ENCODE measurements at regions not wholly inside any gene's neighbourhood (a gene's known extent, or its start where the extent isn't known, plus 50 kb on each side); places are given as distances from the start of the nearest gene placed in this dataset.
A peak's percentile ranks its signal among the peaks of the same experiment; 100 is the strongest.

DNA sequence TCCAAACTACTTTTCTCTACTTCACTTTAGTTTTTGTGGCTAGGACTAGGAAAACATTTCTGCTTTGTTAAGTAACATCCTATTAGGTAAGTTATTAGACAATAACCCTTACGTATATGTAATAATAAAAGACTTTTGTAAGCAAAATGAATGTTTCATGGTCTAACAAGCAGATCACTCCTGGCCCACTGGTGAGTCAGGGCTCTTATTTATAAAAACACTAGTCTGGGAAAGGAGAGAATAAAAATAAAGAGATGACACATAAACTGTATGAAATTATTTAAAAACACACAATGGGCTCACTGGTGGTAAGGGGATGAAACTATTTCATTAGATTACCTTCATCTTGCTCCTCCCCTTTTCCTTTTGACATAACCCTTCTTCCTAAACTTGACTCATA lies 2212.2 kb upstream of the ACO1 start:
- DNase-seq (no peak), ATAC-seq (no peak)
- Mint-ChIP-seq H3K4me1 (no peaks in the 10 kb centered on the region), H3K9me3 (peaks cover 0 to 14% (median 2%) of the 10 kb centered on the region in 11 donors), H3K4me3 (no peak overlapping the region), H3K27me3 (no peaks in the 10 kb centered on the region), H3K27ac (no peak overlapping the region), H3K36me3 (no peaks in the 10 kb centered on the region)
- CTCF ChIA-PET: no interaction called here
- Histone ChIP-seq H3K36me3 (ENCODE audit: control insufficient read depth in 2 of 3, insufficient read depth in 3 of 3, low read length in 3 of 3) (no peaks in the 10 kb centered on the region), H3K27me3 (ENCODE audit: control insufficient read depth in 2 of 2, insufficient read depth in 2 of 2, low read length in 2 of 2) (no peaks in the 10 kb centered on the region), H3K4me3 (ENCODE audit: low read length) (no peak overlapping the region), H3K27ac (ENCODE audit: low read depth, low read length) (no peak overlapping the region), H3K4me1 (ENCODE audit: control insufficient read depth in 2 of 2, insufficient read depth in 2 of 2, low read length in 2 of 2) (no peaks in the 10 kb centered on the region), H3K9me3 (ENCODE audit: control insufficient read depth in 2 of 3, low read length in 3 of 3) (no peaks in the 10 kb centered on the region)
- intact Hi-C loops (cut with micrococcal nuclease): no loop called here
- POLR2A ChIA-PET: no interaction called here

DNA sequence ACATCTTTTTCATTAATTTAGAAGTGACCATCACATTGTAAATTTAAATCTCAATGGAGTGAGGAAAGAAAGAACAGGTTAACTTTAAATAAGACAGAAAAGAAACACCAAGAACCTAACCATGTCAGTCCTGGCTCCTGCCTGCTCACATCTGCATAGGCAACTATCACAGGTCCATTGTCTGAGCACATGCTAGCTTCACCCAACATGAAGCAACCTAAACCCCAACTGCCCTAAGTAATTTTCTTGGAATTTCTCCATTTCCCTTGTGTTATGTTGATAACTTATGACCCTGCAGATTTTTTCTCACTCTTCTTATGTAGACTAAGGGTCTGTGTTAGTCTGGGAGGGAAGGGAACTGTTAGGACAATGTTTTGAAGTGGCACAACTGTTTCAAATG lies 2205.8 kb upstream of the ACO1 start:
- H3K4me1 Mint-ChIP-seq: no peaks in the 10 kb centered on the region
- H3K27me3 Mint-ChIP-seq: no peaks in the 10 kb centered on the region
- no peak overlapping the region for H3K27ac Mint-ChIP-seq
- no peaks in the 10 kb centered on the region for H3K9me3 ChIP-seq (ENCODE audit: control insufficient read depth in 2 of 3, low read length in 3 of 3)
- peaks cover 0 to 11% (median 0%) of the 10 kb centered on the region in 11 donors for H3K9me3 Mint-ChIP-seq
- ChIA-PET POLR2A (no interaction called here), CTCF (no interaction called here)
- DNase-seq (no peak), ATAC-seq (no peak)
- intact Hi-C loops (cut with micrococcal nuclease): no loop called here
- H3K27me3 ChIP-seq (ENCODE audit: control insufficient read depth in 2 of 2, insufficient read depth in 2 of 2, low read length in 2 of 2): no peaks in the 10 kb centered on the region
- no peaks in the 10 kb centered on the region for H3K4me1 ChIP-seq (ENCODE audit: control insufficient read depth in 2 of 2, insufficient read depth in 2 of 2, low read length in 2 of 2)
- H3K36me3 ChIP-seq (ENCODE audit: control insufficient read depth in 2 of 3, insufficient read depth in 3 of 3, low read length in 3 of 3): no peaks in the 10 kb centered on the region
- H3K4me3 ChIP-seq (ENCODE audit: low read length): no peak overlapping the region
- no peak overlapping the region for H3K4me3 Mint-ChIP-seq
- no peaks in the 10 kb centered on the region for H3K36me3 Mint-ChIP-seq
- no peak overlapping the region for H3K27ac ChIP-seq (ENCODE audit: low read depth, low read length)

GRCh38 chr9:30193421-30193820 lies 2191.0 kb upstream of the ACO1 start:
- ATAC-seq: no peak
- H3K36me3 Mint-ChIP-seq: peaks cover 0 to 6% (median 0%) of the 10 kb centered on the region in 5 donors
- no peak overlapping the region for H3K27ac ChIP-seq (ENCODE audit: low read depth, low read length)
- no peak overlapping the region for H3K4me3 Mint-ChIP-seq
- no peak for DNase-seq
- H3K27me3 Mint-ChIP-seq: no peaks in the 10 kb centered on the region
- no peaks in the 10 kb centered on the region for H3K27me3 ChIP-seq (ENCODE audit: control insufficient read depth in 2 of 2, insufficient read depth in 2 of 2, low read length in 2 of 2)
- CTCF ChIA-PET: no interaction called here
- no peaks in the 10 kb centered on the region for H3K4me1 ChIP-seq (ENCODE audit: control insufficient read depth in 2 of 2, insufficient read depth in 2 of 2, low read length in 2 of 2)
- H3K4me3 ChIP-seq (ENCODE audit: low read length): no peak overlapping the region
- H3K9me3 Mint-ChIP-seq: peaks cover 2 to 30% (median 14%) of the 10 kb centered on the region in 11 donors
- intact Hi-C loops (cut with micrococcal nuclease): no loop called here
- no peaks in the 10 kb centered on the region for H3K36me3 ChIP-seq (ENCODE audit: control insufficient read depth in 2 of 3, insufficient read depth in 3 of 3, low read length in 3 of 3)
- POLR2A ChIA-PET: no interaction called here
- no peak overlapping the region for H3K27ac Mint-ChIP-seq
- peaks cover 0 to 7% (median 0%) of the 10 kb centered on the region in 3 experiments for H3K9me3 ChIP-seq (ENCODE audit: control insufficient read depth in 2 of 3, low read length in 3 of 3)
- H3K4me1 Mint-ChIP-seq: no peaks in the 10 kb centered on the region

GRCh38 chr9:30196941-30197340 lies 2187.5 kb upstream of the ACO1 start:
- Mint-ChIP-seq H3K36me3 (peaks cover 0 to 6% (median 0%) of the 10 kb centered on the region in 5 donors), H3K4me1 (no peaks in the 10 kb centered on the region), H3K27ac (no peak overlapping the region), H3K27me3 (no peaks in the 10 kb centered on the region), H3K4me3 (no peak overlapping the region), H3K9me3 (peaks cover 3 to 17% (median 8%) of the 10 kb centered on the region in 11 donors)
- ATAC-seq (no peak), DNase-seq (no peak)
- Histone ChIP-seq H3K27me3 (ENCODE audit: control insufficient read depth in 2 of 2, insufficient read depth in 2 of 2, low read length in 2 of 2) (no peaks in the 10 kb centered on the region), H3K36me3 (ENCODE audit: control insufficient read depth in 2 of 3, insufficient read depth in 3 of 3, low read length in 3 of 3) (no peaks in the 10 kb centered on the region), H3K27ac (ENCODE audit: low read depth, low read length) (no peak overlapping the region), H3K9me3 (ENCODE audit: control insufficient read depth in 2 of 3, low read length in 3 of 3) (peaks cover 0 to 14% (median 0%) of the 10 kb centered on the region in 3 experiments), H3K4me1 (ENCODE audit: control insufficient read depth in 2 of 2, insufficient read depth in 2 of 2, low read length in 2 of 2) (no peaks in the 10 kb centered on the region), H3K4me3 (ENCODE audit: low read length) (no peak overlapping the region)
- CTCF ChIA-PET: no interaction called here
- intact Hi-C loops (cut with micrococcal nuclease): no loop called here
- POLR2A ChIA-PET: no interaction called here

GRCh38 chr9:30197453-30197852 lies 2187.0 kb upstream of the ACO1 start:
- Histone ChIP-seq H3K4me3 (ENCODE audit: low read length) (no peak overlapping the region), H3K9me3 (ENCODE audit: control insufficient read depth in 2 of 3, low read length in 3 of 3) (peaks cover 0 to 14% (median 0%) of the 10 kb centered on the region in 3 experiments), H3K4me1 (ENCODE audit: control insufficient read depth in 2 of 2, insufficient read depth in 2 of 2, low read length in 2 of 2) (no peaks in the 10 kb centered on the region), H3K27me3 (ENCODE audit: control insufficient read depth in 2 of 2, insufficient read depth in 2 of 2, low read length in 2 of 2) (no peaks in the 10 kb centered on the region), H3K36me3 (ENCODE audit: control insufficient read depth in 2 of 3, insufficient read depth in 3 of 3, low read length in 3 of 3) (no peaks in the 10 kb centered on the region), H3K27ac (ENCODE audit: low read depth, low read length) (no peak overlapping the region)
- ChIA-PET CTCF (no interaction called here), POLR2A (no interaction called here)
- Mint-ChIP-seq H3K4me3 (no peak overlapping the region), H3K36me3 (peaks cover 0 to 6% (median 0%) of the 10 kb centered on the region in 5 donors), H3K9me3 (peaks cover 3 to 17% (median 8%) of the 10 kb centered on the region in 11 donors), H3K27ac (no peak overlapping the region), H3K27me3 (no peaks in the 10 kb centered on the region), H3K4me1 (no peaks in the 10 kb centered on the region)
- intact Hi-C loops (cut with micrococcal nuclease): no loop called here
- no peak for DNase-seq
- ATAC-seq: no peak

DNA sequence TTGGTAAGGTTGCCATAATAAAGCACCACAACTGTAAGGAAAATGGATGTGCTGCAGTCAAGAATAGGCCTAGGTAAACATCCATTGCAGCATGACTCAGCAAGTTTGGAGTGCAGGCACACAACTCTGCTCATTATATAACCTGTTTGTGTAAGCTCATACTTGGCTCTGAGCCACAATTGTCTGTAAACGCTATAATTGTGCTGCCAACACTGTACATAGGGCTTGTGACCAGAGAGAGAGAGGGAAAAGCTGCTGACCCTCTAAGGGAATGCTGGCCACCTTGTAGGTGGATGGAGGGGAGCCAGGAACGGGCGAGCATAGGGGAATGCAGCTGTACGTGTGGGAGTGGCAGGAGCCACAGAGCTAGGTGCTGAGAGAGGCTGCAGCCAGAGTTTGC lies 2186.5 kb upstream of the ACO1 start:
- ChIA-PET POLR2A (no interaction called here), CTCF (no interaction called here)
- ATAC-seq (no peak), DNase-seq (peak in 2 of 9 donors; percentile 3 to 13)
- intact Hi-C loops (cut with micrococcal nuclease): no loop called here
- peaks cover 3 to 17% (median 8%) of the 10 kb centered on the region in 11 donors for H3K9me3 Mint-ChIP-seq
- H3K4me3 Mint-ChIP-seq: no peak overlapping the region
- H3K9me3 ChIP-seq (ENCODE audit: control insufficient read depth in 2 of 3, low read length in 3 of 3): peaks cover 0 to 14% (median 0%) of the 10 kb centered on the region in 3 experiments
- no peaks in the 10 kb centered on the region for H3K27me3 Mint-ChIP-seq
- no peaks in the 10 kb centered on the region for H3K36me3 ChIP-seq (ENCODE audit: control insufficient read depth in 2 of 3, insufficient read depth in 3 of 3, low read length in 3 of 3)
- H3K4me3 ChIP-seq (ENCODE audit: low read length): no peak overlapping the region
- H3K27ac Mint-ChIP-seq: no peak overlapping the region
- H3K4me1 Mint-ChIP-seq: no peaks in the 10 kb centered on the region
- H3K27ac ChIP-seq (ENCODE audit: low read depth, low read length): no peak overlapping the region
- H3K4me1 ChIP-seq (ENCODE audit: control insufficient read depth in 2 of 2, insufficient read depth in 2 of 2, low read length in 2 of 2): no peaks in the 10 kb centered on the region
- H3K27me3 ChIP-seq (ENCODE audit: control insufficient read depth in 2 of 2, insufficient read depth in 2 of 2, low read length in 2 of 2): no peaks in the 10 kb centered on the region
- H3K36me3 Mint-ChIP-seq: peaks cover 0 to 6% (median 0%) of the 10 kb centered on the region in 5 donors

- Mint-ChIP-seq H3K4me3 (no peak overlapping the region), H3K27ac (no peak overlapping the region), H3K9me3 (peaks cover 3 to 17% (median 8%) of the 10 kb centered on the region in 11 donors), H3K36me3 (peaks cover 0 to 6% (median 0%) of the 10 kb centered on the region in 5 donors), H3K4me1 (no peaks in the 10 kb centered on the region), H3K27me3 (no peaks in the 10 kb centered on the region)
- Histone ChIP-seq H3K4me1 (ENCODE audit: control insufficient read depth in 2 of 2, insufficient read depth in 2 of 2, low read length in 2 of 2) (no peaks in the 10 kb centered on the region), H3K27ac (ENCODE audit: low read depth, low read length) (no peak overlapping the region), H3K9me3 (ENCODE audit: control insufficient read depth in 2 of 3, low read length in 3 of 3) (peaks cover 0 to 14% (median 0%) of the 10 kb centered on the region in 3 experiments), H3K36me3 (ENCODE audit: control insufficient read depth in 2 of 3, insufficient read depth in 3 of 3, low read length in 3 of 3) (no peaks in the 10 kb centered on the region), H3K27me3 (ENCODE audit: control insufficient read depth in 2 of 2, insufficient read depth in 2 of 2, low read length in 2 of 2) (no peaks in the 10 kb centered on the region), H3K4me3 (ENCODE audit: low read length) (no peak overlapping the region)
- POLR2A ChIA-PET: no interaction called here
- intact Hi-C loops (cut with micrococcal nuclease): no loop called here
- DNase-seq (no peak), ATAC-seq (no peak)
- CTCF ChIA-PET: no interaction called here
Measured at GRCh38 chr9:30198463-30199309, 2185.8 kb upstream of the ACO1 start.
